Stimulated activated CD4-positive, alpha-beta T cell treated with anti-CD3 and anti-CD28 coated beads, Interleukin-1b, Interleukin-23, amount 100 ng/mL, for 48 hours (primary cell): ENCODE measurements at regions not wholly inside any gene's neighbourhood (a gene's known extent, or its start where the extent isn't known, plus 50 kb on each side); places are given as distances from the start of the nearest gene placed in this dataset.

Experiments used
- DNase-seq: peaks from one replicate; pipeline ENCODE4 v3.0.0-alpha.2; 2020

DNA sequence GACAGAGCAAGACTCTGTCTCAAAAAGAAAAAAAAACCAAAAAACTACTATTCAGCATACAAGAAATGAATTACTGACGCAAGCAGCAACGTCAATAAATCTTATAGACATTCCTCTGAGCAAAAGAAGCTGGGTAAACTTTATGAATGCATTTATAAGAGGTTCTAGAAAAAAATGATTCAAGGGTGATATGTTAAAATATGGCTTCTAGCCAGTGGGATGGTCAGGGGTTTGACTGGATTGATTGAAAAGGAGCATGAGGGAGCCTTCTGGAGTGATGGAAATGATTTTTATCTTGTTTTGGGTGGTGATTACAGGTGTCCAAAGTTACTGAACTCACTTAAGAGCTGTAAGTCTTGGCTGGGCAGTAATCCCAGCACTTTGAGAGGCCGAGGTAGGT is 64.9 kb upstream of the SALL4 start:
- DNase-seq = no peak

DNA sequence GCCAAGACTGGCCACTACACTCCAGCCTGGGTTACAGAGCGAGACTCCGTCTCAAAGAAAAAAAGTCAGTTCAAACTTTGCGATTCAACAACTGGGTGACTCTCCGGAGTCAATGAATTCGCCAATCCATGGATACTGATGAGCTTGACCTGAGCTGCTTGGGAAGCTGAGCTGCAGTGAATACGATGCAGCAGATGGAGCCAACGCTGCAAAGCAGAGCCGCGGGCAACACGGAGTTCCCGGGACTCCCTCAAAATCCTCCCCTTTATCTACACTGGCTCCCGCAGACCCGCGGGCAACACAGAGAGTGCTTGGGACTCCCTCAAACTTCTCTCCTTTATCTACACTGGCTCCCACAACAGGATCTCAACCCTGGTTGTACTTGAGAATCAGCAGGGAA is 62.6 kb upstream of the SALL4 start:
- DNase-seq = no peak

DNA sequence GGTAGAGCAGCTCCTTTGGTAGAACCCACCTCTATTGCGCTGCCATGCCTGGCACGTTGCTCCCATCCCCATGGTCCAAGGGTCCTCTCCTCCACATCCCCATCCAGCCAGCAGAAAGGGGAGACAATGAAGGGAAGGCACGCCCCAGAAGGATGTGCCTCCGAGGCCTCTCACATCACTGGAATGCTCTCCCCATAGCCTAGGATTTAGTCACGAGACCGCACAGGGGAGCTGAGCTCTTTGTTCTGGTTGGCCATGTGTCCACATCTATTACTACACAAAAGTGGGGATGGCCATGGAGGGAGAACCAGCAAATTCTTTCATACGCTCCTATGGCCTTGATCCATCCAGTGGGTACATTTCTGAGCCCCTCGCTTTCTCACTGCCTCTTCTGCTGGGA is 60.5 kb upstream of the SALL4 start:
- DNase-seq = no peak

DNA sequence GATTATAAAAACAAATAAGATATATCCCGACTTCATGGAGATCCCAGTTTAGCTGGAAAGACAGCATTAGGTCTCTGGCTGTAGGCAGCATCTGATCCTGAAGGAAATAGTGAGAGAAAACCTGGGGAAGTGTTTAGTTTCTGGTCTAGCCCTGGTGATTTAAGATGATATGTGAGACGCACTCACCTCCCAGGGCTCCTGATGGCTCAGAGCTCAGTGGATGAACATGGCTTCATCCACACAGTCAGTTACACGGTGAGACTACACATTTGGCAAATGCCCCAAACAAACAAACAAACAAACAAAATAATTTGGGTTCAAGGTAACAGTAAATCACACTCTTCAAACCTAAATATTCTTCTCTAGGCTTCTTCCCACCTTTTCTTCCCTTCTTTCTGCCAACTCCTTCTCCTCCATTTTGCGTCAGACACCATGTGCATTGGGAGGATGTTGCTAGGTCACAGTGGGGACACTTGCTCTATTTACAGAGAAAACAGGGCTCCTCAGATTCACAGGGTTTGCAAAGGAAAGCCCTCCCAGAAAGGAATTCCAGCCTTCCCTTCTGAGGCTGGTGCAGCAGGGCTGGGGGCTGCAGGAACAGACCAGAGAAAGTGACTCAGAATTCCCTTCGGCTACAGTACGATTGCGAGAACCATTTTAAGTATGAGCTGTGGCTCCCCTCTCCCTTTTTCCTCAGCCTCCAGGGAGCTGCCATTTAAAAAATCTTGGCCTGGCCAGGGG is 59.6 kb upstream of the SALL4 start:
- no peak for DNase-seq

DNA sequence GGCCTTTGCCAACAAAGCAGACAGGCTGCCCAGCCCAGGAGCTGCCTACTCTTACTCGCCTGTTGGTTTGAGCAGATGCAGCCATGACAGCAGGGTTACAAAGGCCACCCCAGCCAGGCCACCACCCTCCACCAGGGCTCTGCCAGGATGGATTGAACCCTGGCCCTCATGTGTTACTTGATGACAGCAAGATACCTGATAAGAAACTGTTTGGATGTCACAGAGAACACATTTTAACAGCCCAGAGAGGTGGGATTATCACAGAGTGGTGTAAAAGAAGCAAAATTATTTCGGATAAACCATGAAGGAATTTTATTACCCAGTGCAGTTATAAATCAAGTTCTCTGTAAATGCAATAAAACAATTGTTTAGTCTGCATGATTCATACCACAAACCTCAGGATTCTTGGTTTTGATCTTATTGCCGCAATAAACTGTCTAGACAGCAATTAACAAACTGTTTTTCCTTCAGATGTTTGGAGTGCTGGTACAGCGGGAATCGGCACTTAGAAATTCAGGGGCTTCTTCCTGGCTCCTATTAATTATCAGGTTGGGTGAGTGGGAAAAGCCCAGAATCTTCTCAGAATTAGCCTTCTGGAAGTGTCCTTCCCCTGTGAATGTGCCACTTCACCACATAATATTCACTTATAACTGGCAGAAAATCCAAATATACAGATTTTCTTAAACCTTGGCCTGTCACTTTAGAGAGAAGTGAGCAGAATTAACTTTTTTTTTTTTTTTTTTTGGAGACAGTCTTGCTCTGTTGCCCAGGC is 58.0 kb upstream of the SALL4 start:
- DNase-seq = no peak

DNA sequence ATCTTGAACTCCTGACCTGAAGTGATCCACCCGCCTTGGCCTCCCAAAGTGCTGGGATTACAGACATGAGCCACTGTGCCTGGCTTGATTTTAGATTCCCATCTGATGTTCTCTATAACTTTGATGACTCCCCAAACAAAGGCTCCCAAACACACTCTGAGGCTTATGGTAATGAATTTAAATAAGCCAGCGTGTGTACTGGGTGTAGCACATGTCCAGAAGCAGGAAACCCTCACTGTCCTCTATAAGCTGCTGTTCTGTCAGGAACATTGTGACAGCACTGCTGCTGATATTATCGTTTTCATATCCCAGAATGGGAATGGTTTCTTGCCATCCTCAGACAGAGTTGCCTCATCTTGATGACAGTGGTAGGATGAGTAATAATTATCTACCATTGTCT is 54.1 kb upstream of the SALL4 start:
- no peak for DNase-seq

DNA sequence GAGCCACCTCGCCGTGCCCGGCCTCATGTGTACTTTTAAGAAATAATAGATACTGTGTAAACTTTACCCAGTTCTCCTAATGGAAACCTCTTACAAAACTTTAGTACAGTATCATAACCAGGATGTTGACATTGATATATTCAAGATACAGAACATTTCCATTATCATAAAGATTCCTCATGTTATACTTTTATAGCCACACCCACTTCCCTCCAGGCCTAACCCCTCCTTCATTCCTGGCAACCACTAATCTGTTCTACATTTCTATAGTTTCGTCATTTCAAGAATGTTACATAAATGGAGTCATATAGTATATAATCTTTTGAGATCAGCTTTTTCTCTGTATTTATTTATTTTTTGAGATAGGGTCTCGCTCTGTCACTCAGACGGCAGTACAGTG is 52.6 kb upstream of the SALL4 start:
- no peak for DNase-seq
